D721Med (cell line): ENCODE measurements at regions not wholly inside any gene's neighbourhood (a gene's known extent, or its start where the extent isn't known, plus 50 kb on each side); places are given as distances from the start of the nearest gene placed in this dataset.

Experiments
- DNase-seq: peaks from one replicate; pipeline ENCODE4 v3.0.0; 2011; ENCODE audit warnings: low spot score; ENCODE audit not compliant: insufficient read length
- FAIRE-seq: peaks from 2 replicates; lab custom pipeline; 2011; peaks lifted over from hg19 to GRCh38; lab: Jason Lieb, UNC
- CTCF ChIP-seq: IDR thresholded peaks from 2 replicates; pipeline ENCODE4 v1.5.1; 2012; ENCODE audit warnings: mild to moderate bottlenecking, control low read depth; ENCODE audit not compliant: insufficient read depth; ENCODE audit errors: missing control alignments

GRCh38 chr1:229880271-229881170 lies 186.5 kb upstream of the GALNT2 start:
- DNase-seq (no peak), FAIRE-seq (no peak)
- no peak for TF ChIP-seq CTCF

DNA sequence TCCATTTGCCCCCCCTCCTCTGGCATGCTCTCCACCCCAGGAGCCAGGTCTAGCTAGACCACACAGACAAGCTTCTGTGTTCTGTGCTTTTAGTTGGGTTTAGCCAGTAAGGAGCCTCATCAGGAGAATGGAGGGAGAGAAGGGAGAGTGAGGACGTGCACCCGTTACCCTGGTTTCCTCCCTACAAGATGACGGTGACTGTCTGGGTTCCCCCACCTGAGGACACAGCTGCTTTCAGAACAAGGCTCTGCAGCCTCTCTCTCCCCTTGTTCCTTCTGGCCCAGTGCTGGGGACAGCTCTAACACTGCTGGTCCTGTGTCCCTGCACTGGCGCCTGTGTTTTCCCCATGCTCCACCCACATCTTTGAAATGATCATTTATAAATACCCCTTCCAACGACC lies 184.4 kb upstream of the GALNT2 start:
- no peak for FAIRE-seq
- DNase-seq: no peak
- TF ChIP-seq CTCF: no peak

DNA sequence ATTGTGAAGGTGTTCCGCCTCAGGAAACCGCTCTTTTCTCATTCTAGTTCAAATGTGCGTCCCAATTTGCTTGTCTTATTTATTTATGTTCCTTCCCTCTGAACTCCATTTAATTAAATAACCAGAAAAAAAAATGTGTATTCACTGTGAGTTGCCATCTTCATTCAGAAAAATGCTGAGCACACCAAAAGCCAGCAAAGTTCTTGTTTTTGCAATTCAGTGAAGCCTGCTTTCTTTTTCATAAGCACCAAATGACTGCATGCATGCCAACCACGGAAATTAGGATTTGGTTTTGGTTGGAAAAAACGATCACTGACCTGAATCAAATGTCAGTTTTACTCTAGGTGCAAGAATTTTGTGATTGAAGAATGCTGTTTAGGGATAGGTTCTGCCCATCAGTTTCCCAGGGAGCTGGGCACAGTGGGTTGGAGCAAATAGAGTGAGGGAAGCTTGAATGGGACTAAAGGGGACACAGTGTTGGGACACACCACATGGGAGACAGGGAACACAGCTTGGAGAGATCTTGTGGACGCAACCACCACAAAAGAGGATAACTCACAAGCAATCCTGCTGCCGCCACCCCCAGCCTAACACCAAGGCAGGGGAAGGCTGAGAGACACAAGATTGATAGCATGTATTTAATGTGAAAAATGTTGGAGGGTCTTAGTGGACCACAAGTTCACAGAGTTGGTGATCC lies 183.4 kb upstream of the GALNT2 start:
- no peak for FAIRE-seq
- no peak for TF ChIP-seq CTCF
- no peak for DNase-seq

- FAIRE-seq (no peak), DNase-seq (no peak)
- no peak for TF ChIP-seq CTCF
Observed at GRCh38 chr1:229884765-229885164, 182.3 kb upstream of the GALNT2 start.

- no peak for FAIRE-seq
- no peak for TF ChIP-seq CTCF
- DNase-seq: no peak
Observed at GRCh38 chr1:229885568-229886495, 181.2 kb upstream of the GALNT2 start.

DNA sequence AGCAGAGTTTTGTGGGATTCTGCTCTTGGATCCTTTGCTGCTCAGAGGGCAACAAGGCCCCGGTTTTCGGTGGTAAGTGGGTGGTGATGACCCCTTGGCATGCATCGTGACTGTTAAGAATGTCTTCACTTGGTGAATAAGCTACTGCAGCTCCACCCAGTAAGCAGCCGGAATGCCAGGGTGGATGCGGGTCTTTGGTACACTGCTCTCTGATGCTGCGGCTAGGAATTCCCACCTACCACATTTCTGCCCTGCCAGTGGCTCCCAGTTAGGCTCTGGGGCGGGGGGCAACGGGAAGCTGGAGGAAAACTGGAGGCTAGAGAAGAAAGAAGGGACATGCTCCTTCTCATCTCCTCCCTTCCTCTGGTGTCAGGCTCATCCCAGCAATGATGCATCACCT lies 180.4 kb upstream of the GALNT2 start:
- TF ChIP-seq CTCF: no peak
- no peak for DNase-seq
- FAIRE-seq: no peak
